ENCODE measurements at regions not wholly inside any gene's neighbourhood (a gene's known extent, or its start where the extent isn't known, plus 50 kb on each side); places are given as distances from the start of the nearest gene placed in this dataset.

GRCh38 chr15:46526726-46527110 is 891.9 kb downstream of the SQOR start:
- TF ChIP-seq, protein P1, sequence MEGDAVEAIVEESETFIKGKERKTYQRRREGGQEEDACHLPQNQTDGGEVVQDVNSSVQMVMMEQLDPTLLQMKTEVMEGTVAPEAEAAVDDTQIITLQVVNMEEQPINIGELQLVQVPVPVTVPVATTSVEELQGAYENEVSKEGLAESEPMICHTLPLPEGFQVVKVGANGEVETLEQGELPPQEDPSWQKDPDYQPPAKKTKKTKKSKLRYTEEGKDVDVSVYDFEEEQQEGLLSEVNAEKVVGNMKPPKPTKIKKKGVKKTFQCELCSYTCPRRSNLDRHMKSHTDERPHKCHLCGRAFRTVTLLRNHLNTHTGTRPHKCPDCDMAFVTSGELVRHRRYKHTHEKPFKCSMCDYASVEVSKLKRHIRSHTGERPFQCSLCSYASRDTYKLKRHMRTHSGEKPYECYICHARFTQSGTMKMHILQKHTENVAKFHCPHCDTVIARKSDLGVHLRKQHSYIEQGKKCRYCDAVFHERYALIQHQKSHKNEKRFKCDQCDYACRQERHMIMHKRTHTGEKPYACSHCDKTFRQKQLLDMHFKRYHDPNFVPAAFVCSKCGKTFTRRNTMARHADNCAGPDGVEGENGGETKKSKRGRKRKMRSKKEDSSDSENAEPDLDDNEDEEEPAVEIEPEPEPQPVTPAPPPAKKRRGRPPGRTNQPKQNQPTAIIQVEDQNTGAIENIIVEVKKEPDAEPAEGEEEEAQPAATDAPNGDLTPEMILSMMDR (conservative IDR thresholded peaks at IDR 0.05; ENCODE audit: low read length), result no peak
- no peak overlapping the region for H3K4me3 ChIP-seq (ENCODE audit: low read length)
- DNase-seq (ENCODE audit: low read depth), result no peak

DNA sequence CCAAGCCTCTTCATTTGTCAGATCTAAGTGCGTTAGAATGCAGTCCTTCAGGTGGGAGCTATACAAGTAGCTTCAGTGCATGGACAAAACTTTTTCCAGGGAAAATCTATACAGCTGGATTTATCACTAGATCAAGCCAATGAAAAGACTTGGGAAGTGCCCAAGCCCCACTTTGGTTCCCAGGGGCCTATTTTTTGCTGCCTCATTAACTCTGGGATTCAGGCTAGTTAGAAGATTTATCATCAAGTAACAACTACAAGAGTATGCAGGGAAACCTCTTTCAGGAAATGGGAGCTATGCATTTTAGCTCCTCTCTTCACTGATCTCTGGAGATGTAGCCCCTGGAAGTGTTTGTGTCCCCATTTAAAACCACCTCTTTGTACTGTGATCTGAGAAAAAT is 908.8 kb downstream of the SQOR start:
- no peak overlapping the region for H3K4me3 ChIP-seq (ENCODE audit: low read length)
- DNase-seq (ENCODE audit: low read depth), result no peak
- TF ChIP-seq, protein P1 (conservative IDR thresholded peaks at IDR 0.05; ENCODE audit: low read length), result no peak

- TF ChIP-seq, protein P1 (conservative IDR thresholded peaks at IDR 0.05; ENCODE audit: low read length), result no peak
- DNase-seq (ENCODE audit: low read depth), result no peak
- no peak overlapping the region for H3K4me3 ChIP-seq (ENCODE audit: low read length)
Observed at GRCh38 chr15:46548989-46549388, 914.2 kb downstream of the SQOR start.

GRCh38 chr15:46552316-46552715 is 917.5 kb downstream of the SQOR start:
- TF ChIP-seq, protein P1 (conservative IDR thresholded peaks at IDR 0.05; ENCODE audit: low read length), result no peak
- DNase-seq (ENCODE audit: low read depth), result no peak
- H3K4me3 ChIP-seq (ENCODE audit: low read length), result no peak overlapping the region

DNA sequence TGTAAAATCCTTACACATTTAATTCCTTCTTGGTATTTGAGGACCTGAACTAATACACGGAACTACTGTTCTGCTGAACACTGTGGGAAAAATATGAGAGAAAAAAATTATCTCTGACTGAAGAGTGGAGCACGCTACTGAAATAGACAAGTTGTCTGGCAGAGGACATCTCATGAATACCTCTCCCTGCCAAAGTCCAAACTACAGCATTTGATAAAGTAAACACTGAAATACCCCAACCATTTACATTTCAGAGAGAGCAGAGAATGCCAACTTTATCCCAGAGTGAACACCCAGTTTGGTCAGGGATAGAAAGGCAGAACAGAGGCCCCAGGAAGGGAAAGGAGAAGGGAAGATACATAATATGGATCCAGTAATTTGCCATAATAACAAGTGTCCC is 920.7 kb downstream of the SQOR start:
- DNase-seq (ENCODE audit: low read depth), result no peak
- TF ChIP-seq, protein P1 (conservative IDR thresholded peaks at IDR 0.05; ENCODE audit: low read length), result no peak
- H3K4me3 ChIP-seq (ENCODE audit: low read length), result no peak overlapping the region

GRCh38 chr15:46556010-46556409 is 921.2 kb downstream of the SQOR start:
- no peak for DNase-seq (ENCODE audit: low read depth)
- H3K4me3 ChIP-seq (ENCODE audit: low read length), result no peak overlapping the region
- TF ChIP-seq, protein P1 (conservative IDR thresholded peaks at IDR 0.05; ENCODE audit: low read length), result no peak

- no peak overlapping the region for H3K4me3 ChIP-seq (ENCODE audit: low read length)
- DNase-seq (ENCODE audit: low read depth), result no peak
- TF ChIP-seq, protein P1 (conservative IDR thresholded peaks at IDR 0.05; ENCODE audit: low read length), result no peak
Observed at GRCh38 chr15:46556559-46557379, 921.9 kb downstream of the SQOR start.
